ENCODE measurements at regions not wholly inside any gene's neighbourhood (a gene's known extent, or its start where the extent isn't known, plus 50 kb on each side); places are given as distances from the start of the nearest gene placed in this dataset.

DNA sequence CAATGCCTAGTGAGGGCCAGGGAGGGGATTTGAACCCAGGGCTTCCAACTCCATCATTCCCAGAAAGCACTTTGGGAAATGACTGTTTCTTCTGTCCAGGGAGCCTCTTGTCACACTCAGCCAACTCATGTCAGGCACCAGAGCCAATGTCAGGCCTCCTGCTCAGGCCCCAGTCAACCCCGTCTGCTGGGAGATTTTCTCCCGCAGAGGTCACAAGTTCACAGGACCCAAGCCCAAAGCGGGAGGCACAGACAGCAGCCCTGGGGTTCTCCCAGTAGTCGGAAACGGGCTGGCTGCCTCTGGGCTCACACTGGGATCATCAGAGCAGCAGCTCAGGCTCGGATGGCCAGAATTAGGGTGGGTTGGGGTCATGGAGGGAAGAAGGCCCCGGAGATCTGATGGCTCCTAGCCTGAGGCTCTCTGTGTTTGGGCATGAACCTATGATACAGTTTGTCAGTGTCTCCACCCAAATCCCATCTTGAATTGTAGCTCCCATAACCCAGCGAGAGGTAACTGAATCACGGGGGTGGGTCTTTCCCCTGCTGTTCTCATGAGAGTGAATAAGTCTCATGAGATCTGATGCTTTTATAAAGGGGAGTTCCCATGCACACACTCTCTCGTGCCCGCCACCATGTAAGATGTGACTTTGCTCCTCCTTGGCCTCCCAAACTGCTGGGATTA is 255.5 kb downstream of the PARN start:
- no peak for DNase-seq
- no peaks in the 10 kb centered on the region for H3K9me3 Mint-ChIP-seq
- TF ChIP-seq, protein P1, sequence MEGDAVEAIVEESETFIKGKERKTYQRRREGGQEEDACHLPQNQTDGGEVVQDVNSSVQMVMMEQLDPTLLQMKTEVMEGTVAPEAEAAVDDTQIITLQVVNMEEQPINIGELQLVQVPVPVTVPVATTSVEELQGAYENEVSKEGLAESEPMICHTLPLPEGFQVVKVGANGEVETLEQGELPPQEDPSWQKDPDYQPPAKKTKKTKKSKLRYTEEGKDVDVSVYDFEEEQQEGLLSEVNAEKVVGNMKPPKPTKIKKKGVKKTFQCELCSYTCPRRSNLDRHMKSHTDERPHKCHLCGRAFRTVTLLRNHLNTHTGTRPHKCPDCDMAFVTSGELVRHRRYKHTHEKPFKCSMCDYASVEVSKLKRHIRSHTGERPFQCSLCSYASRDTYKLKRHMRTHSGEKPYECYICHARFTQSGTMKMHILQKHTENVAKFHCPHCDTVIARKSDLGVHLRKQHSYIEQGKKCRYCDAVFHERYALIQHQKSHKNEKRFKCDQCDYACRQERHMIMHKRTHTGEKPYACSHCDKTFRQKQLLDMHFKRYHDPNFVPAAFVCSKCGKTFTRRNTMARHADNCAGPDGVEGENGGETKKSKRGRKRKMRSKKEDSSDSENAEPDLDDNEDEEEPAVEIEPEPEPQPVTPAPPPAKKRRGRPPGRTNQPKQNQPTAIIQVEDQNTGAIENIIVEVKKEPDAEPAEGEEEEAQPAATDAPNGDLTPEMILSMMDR (IDR thresholded peaks at IDR 0.05) = no peak
- peaks cover 42% of the 10 kb centered on the region for H3K4me1 Mint-ChIP-seq (ENCODE audit: low read depth)
- no peaks in the 10 kb centered on the region for H3K36me3 Mint-ChIP-seq (ENCODE audit: low read depth)
- H3K27ac Mint-ChIP-seq = no peak overlapping the region; the same call in 1 of the 2 replicates
- H3K4me3 Mint-ChIP-seq = no peak overlapping the region
- H3K27me3 Mint-ChIP-seq (ENCODE audit: insufficient read depth) = no peaks in the 10 kb centered on the region; the same call in 1 of the 2 replicates

DNA sequence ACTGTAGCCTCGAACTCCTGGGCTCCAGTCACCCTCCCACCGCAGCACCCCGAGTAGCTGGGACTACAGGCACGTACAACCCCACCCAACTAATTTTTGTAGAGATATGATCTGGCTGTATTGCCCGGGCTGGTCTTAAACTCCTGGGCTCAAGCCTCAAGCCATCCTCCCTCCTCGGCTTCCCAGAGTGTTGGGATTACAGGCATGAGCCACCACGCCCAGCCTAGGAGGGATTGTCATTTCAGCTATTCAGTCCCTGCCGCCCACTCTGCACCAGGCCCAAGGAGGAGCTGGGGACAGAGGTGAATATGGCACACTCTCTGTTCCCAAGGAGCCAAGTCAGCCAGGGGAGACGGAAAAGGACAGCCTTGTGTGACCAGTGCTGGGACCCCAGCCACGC is 256.2 kb downstream of the PARN start:
- Mint-ChIP-seq H3K27me3 (ENCODE audit: insufficient read depth) (no peaks in the 10 kb centered on the region; the same call in 1 of the 2 replicates), H3K4me3 (no peak overlapping the region), H3K9me3 (no peaks in the 10 kb centered on the region), H3K27ac (no peak overlapping the region), H3K36me3 (ENCODE audit: low read depth) (no peaks in the 10 kb centered on the region), H3K4me1 (ENCODE audit: low read depth) (peaks cover 37% of the 10 kb centered on the region)
- TF ChIP-seq, protein P1 (IDR thresholded peaks at IDR 0.05) = no peak
- DNase-seq = no peak

DNA sequence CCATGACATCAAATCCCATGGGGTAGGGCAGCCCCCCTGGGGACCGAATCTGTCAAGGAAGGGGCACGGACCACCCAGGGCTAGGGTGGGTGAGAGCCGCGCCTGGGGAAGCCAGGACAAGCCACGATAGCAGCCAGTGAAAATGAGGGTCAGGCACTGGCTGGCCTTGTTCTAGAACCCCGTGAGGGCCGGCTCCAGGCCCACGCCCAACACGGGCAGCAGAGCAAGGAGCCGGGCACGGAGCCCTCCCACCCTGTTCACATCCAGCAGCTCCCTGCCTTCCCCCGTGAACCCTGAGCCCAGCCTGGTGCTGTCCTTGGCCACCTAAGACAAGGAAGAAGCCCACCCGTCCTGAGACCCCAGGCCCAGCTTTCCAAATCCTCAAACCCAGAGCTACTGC is 256.7 kb downstream of the PARN start:
- TF ChIP-seq, protein P1 (IDR thresholded peaks at IDR 0.05) = no peak
- peaks cover 32% of the 10 kb centered on the region for H3K4me1 Mint-ChIP-seq (ENCODE audit: low read depth)
- H3K9me3 Mint-ChIP-seq = no peaks in the 10 kb centered on the region
- no peak for DNase-seq
- H3K36me3 Mint-ChIP-seq (ENCODE audit: low read depth) = no peaks in the 10 kb centered on the region
- H3K27me3 Mint-ChIP-seq (ENCODE audit: insufficient read depth) = peaks cover 4% of the 10 kb centered on the region
- no peak overlapping the region for H3K27ac Mint-ChIP-seq
- no peak overlapping the region for H3K4me3 Mint-ChIP-seq

DNA sequence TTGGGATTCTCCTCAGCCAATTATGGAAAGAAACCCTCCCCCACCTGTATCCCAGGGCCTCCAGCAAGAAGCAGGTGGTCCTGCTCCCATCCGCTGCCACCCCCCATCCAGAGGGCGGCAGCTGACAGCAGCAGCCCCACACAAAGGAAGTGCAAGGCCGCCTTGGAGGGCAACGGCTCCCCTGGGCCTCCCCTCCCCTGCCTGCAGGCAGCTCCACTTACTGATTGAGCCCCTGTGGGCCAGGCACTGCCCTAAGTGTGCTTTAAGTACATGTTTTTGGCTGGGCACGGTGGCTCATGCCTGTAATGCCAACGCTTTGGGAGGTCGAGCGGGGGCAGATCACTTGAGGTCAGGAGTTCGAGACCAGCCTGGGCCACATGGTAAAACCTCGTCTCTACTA is 257.6 kb downstream of the PARN start:
- Mint-ChIP-seq H3K9me3 (no peaks in the 10 kb centered on the region), H3K36me3 (ENCODE audit: low read depth) (no peaks in the 10 kb centered on the region), H3K4me3 (no peak overlapping the region), H3K27ac (no peak overlapping the region), H3K27me3 (ENCODE audit: insufficient read depth) (peaks cover 4% of the 10 kb centered on the region), H3K4me1 (ENCODE audit: low read depth) (peaks cover 24% of the 10 kb centered on the region)
- DNase-seq = no peak
- TF ChIP-seq, protein P1 (IDR thresholded peaks at IDR 0.05) = no peak

DNA sequence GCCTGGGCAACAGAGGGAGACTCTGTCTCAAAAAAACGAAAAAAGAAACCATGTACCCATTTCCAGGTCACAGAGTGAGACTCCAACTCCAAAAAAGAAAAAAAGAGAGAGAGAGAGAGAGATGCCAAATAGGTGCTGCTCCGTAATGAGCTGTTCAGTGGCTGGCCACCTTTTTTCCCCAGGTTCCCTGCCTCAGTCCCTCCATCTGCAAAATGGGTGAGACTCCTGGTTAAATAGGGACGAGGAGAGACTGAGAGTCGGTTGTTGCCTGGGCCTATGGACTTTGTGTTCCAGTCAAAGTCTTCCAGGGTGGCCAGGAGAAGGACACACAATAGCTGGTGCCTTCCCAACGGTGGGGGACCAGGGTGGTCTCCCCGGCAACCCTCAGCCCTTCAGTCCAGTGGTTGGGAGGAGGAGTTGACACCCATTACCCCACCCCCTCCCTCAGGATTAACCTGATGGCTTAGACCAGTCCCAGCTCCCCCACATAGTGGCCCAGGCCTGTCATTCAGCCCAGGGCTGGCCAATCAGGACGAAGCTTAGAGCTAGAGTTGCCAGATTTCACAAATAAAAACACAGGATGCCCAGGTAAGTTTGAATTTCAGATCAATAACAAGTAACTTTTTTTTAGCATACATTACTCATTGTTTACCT is 258.2 kb downstream of the PARN start:
- H3K9me3 Mint-ChIP-seq = no peaks in the 10 kb centered on the region
- H3K4me1 Mint-ChIP-seq (ENCODE audit: low read depth) = peaks cover 18% of the 10 kb centered on the region
- TF ChIP-seq, protein P1 (IDR thresholded peaks at IDR 0.05) = no peak
- H3K27me3 Mint-ChIP-seq (ENCODE audit: insufficient read depth) = peaks cover 4% of the 10 kb centered on the region
- no peak overlapping the region for H3K4me3 Mint-ChIP-seq
- DNase-seq = no peak
- H3K36me3 Mint-ChIP-seq (ENCODE audit: low read depth) = no peaks in the 10 kb centered on the region
- H3K27ac Mint-ChIP-seq = no peak overlapping the region
